NCI-H345 (cell line): ENCODE measurements at regions not wholly inside any gene's neighbourhood (a gene's known extent, or its start where the extent isn't known, plus 50 kb on each side); places are given as distances from the start of the nearest gene placed in this dataset.

Experiments
- DNase-seq: peaks from one replicate; lab custom pipeline; 2025; lab: John Stamatoyannopoulos, UW

GRCh38 chr9:14517154-14517906 lies 175.9 kb downstream of the ZDHHC21 start:
- DNase-seq = no peak

- no peak for DNase-seq
Observed at GRCh38 chr9:14516656-14517055, 176.6 kb downstream of the ZDHHC21 start.

- DNase-seq = peak; percentile 81
Observed at GRCh38 chr9:14515571-14516198, 177.5 kb downstream of the ZDHHC21 start.

GRCh38 chr9:14515049-14515448 lies 178.2 kb downstream of the ZDHHC21 start:
- no peak for DNase-seq

GRCh38 chr9:14512942-14513341 lies 180.3 kb downstream of the ZDHHC21 start:
- DNase-seq = no peak

DNA sequence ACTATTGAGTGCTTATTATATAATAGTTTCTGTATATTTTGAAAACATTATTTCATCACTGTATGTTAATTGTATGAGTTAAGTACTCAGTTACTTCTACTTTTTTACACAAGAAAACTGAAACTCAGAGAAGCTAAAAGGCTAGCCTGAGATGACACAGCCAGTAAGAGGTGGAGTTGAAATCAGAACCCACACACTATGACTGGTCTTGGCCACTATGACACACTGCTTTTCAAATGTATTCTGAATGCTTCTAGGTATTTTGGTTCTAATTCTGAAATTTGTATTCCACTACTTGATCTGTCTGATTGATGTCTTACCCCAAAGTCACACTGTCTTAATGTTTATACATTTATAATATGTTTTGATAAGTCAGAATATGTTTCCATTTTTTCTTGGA lies 181.8 kb downstream of the ZDHHC21 start:
- no peak for DNase-seq

DNA sequence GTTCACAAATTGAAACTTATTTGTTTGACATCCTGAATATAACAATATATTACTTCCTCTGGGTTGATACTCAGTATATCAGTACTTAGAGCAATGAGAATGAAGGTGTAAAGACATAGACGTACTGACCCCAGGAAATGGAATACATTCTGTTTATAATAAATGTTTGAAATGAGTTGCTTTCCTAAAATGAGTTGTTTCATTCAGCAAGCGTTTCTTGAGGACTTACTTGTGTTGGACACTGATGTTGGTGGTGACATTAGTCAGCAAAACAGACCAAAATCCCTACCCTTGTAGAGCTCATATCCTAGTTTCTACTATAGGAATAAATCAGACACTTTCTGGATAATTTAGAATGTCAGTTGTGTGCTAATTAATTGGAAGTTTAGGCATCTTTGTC lies 184.3 kb downstream of the ZDHHC21 start:
- DNase-seq = no peak

GRCh38 chr9:14501366-14501765 lies 187.4 kb upstream of the NFIB start:
- DNase-seq = no peak

GRCh38 chr9:14500705-14501104 lies 186.8 kb upstream of the NFIB start:
- DNase-seq = no peak

- DNase-seq = no peak
Observed at GRCh38 chr9:14499976-14500375, 186.0 kb upstream of the NFIB start.

DNA sequence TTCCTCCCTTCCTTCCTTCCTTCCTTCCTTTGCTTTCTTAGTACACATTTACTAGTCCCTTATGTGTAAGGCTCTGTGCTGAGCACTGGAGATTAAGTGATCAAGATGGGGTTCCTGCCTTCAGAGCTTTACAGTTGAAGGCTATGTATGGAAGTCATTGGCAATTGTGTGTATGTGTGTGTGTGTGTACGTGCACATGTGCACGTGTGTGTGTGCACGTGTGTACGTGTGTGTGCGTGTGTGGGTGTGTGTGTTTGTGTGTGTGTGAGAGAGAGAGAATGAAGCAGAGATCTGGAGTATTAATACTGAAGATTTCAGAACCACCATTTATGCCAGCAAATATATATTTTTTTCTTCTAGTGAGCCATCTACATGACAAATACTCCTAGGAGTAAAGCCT lies 184.9 kb upstream of the NFIB start:
- no peak for DNase-seq

DNA sequence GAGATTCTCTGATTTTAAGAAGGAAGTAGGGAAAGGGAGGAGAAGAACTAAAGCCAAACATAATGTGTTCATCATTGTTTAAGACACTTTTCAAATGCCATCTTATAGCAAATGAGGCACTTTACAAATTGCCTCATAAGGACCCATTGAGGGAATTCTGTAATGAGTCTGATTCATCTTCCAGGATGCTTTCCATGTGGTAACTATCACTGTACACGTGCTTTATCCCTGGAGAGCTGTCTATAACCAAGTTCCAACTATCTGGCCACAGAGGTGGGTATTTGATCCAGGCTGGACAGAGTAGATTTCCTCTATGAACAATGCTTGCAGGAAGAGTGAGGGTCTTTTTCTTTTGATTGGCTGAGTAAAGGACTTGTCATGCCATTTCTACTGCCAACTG lies 183.5 kb upstream of the NFIB start:
- DNase-seq = no peak

GRCh38 chr9:14488421-14489190 lies 174.7 kb upstream of the NFIB start:
- DNase-seq = no peak

DNA sequence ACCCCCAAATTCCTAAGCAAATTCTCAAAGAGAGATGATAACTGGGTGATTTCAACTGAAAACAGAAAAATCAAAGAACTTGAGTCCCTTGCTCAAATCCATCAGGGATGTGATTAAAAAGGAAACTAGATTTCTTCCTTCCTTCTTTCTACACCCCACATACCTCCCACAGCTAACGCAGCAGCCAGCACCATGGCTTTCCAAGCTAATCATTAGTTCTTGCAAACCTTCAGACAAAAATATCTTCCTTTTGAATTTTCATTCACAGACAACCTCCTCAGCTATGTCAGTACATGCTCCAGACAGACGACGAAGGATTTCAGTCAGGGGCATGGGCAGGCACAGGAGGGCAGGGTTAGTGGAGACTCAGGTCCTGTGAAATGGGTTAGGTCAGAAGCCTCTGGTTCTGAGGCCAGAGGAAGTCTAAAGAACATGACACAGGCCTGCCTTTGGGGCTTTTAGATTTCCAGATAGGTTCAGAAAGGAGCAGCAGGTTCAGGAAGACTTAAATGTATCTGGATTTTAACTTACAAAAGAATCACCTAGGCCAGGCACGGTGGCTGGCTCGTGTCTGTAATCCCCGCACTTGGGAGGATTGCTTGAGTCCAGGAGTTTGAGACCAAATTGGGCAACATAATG lies 173.7 kb upstream of the NFIB start:
- DNase-seq = no peak

DNA sequence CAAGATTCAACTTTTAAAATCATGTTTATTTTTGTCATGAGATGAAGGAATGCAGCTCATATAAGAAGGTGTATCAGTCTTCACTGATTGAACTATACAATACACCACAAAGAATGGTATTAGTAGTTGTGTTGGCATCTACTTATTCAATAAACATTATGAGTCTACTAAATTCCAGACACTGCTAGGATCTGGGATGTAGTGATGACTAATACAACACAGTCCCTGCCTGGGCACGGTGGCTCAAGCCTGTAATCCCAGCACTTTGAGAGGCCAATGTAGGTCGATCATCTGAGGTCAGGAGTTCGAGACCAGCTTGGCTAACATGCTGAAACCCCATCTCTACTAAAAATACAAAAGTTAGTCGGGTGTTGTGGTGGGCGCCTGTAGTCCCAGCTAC lies 171.4 kb upstream of the NFIB start:
- no peak for DNase-seq

GRCh38 chr9:14482856-14483255 lies 168.9 kb upstream of the NFIB start:
- no peak for DNase-seq

DNA sequence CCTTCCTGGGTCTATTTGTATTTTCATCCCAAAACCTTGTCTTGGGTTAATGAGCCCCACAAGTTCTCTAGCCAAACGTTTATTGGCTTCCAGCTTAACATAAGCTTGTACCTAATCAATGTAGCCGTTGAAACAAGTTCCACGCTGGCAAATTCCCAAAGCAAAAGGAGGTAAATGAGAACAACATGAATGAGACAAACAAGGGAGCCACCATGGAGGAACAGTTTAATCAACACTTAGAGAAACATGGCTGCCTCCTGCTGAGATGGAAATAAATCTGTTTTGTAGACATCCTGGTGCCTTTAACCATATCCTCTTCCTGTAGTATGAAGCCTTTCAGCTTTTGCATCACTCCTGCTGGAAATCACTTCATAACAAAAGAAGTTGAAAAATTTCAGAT lies 166.6 kb upstream of the NFIB start:
- DNase-seq = peak; percentile 83

GRCh38 chr9:14479163-14479560 lies 165.2 kb upstream of the NFIB start:
- DNase-seq = no peak

DNA sequence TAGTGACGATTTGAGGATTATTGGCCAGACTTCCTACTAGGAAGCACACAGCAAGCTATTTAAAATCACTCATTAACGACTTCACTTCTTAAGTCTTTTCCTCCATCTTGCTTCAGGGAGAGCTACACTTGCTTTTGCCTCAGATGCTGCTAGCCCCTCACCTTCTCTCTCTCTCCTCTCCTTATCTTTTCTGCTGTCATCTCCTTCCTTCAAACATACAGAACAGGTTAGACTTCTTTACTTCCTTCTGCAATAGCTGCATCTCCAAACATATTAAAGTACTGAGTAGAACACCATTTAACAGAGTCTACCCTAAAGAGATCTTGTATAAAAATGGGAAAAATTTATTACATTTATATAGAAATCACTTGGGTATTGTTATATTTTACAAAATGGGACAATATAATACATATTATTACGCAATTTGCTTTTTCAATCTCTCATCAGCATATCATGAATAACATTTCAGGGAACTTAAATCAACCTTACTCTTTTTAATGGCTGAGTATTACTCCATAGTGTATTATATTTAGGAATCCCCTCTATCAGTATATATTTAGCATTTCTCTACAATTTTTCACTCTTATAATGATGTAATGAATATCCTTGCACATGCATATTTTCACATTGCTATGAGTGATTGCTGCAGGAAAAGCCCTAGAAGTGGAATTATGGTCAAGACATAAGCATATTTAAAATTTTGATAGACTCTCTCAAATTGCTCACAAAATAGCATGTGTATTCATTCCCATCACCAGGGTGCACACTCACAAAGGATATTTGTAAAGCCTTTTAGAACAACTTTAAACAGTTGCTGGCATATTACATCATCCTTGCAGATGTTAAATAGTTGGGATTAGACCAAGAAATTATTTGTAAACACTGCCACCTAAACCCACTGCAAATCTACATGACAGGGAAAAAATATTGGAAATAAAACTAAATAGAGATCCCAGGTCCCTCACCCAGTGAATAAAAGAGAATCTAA lies 164.5 kb upstream of the NFIB start:
- DNase-seq = no peak

DNA sequence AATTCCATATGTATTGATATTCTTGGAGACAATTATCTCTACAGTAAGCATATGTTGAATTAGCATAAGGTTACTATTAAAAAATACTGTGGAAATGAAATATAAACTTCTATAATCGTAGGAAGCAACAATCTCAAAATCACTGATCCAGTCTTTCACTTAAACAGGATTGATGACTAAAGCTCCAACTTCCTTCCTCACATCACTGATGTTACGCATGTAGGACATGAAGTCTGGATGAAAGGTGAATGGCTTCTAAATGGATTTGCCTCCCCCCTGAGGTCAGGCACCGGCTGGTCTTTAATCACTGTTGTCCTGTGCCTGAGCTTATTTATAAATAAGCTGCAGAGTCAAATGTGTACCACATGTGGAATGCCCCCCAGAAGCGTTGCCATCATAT lies 157.1 kb upstream of the NFIB start:
- no peak for DNase-seq

GRCh38 chr9:14467675-14468374 lies 153.9 kb upstream of the NFIB start:
- DNase-seq = no peak
